Activated T-cell treated with anti-CD3 and anti-CD28 coated beads, Interleukin-2, amount 50 U/mL, for 24 hours (primary cell): ENCODE measurements at regions not wholly inside any gene's neighbourhood (a gene's known extent, or its start where the extent isn't known, plus 50 kb on each side); places are given as distances from the start of the nearest gene placed in this dataset.
"Not testable (repeated sequence)": the region's sequence is repeated elsewhere in the genome, so short reads cannot be mapped to it uniquely, and the experiment has no call there.

Experiments used
- DNase-seq: peaks from one replicate; pipeline ENCODE4 v3.0.0-alpha.2; 2020
- H3K27ac Mint-ChIP-seq: 2 replicates; pipeline ENCODE4 v1.8.0; 2020; ENCODE audit warnings: mild to moderate bottlenecking, mixed read lengths
- H3K27me3 Mint-ChIP-seq: 2 replicates; pipeline ENCODE4 v1.8.0; 2020; ENCODE audit warnings: mixed read lengths
- H3K36me3 Mint-ChIP-seq: 2 replicates; pipeline ENCODE4 v1.8.0; 2020; ENCODE audit warnings: low read depth, mixed read lengths
- H3K4me1 Mint-ChIP-seq: 2 replicates; pipeline ENCODE4 v1.8.0; 2020; ENCODE audit warnings: low read depth, mixed read lengths
- H3K4me3 Mint-ChIP-seq: 2 replicates; pipeline ENCODE4 v1.8.0; 2020; ENCODE audit warnings: mild to moderate bottlenecking, moderate library complexity, mixed read lengths
- H3K9me3 Mint-ChIP-seq: 2 replicates; pipeline ENCODE4 v1.8.0; 2020; ENCODE audit warnings: mixed read lengths

DNA sequence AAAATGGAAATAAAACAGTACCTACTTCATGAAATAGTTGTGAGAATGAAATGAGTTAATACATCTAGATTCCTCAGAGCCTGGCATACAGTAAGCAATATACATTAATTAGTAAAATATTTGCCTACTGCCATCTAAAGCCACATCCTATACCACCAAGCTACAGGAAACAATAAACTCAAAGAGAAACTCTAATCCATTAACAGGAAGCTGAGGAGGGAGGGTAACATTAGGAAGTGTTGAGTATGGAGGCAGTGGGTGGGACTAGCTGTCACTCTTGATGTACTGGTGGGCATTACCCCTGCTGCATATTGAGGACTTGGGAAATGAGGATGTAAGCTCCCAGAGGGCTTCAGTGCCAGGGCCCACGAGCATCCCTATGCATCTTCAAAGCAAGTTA lies 396.5 kb downstream of the TNS1 start:
- Mint-ChIP-seq H3K4me1 (peaks cover 28% of the 10 kb centered on the region), H3K4me3 (no peak overlapping the region), H3K27me3 (no peaks in the 10 kb centered on the region), H3K9me3 (no peaks in the 10 kb centered on the region), H3K36me3 (no peaks in the 10 kb centered on the region), H3K27ac (no peak overlapping the region)
- DNase-seq: no peak

DNA sequence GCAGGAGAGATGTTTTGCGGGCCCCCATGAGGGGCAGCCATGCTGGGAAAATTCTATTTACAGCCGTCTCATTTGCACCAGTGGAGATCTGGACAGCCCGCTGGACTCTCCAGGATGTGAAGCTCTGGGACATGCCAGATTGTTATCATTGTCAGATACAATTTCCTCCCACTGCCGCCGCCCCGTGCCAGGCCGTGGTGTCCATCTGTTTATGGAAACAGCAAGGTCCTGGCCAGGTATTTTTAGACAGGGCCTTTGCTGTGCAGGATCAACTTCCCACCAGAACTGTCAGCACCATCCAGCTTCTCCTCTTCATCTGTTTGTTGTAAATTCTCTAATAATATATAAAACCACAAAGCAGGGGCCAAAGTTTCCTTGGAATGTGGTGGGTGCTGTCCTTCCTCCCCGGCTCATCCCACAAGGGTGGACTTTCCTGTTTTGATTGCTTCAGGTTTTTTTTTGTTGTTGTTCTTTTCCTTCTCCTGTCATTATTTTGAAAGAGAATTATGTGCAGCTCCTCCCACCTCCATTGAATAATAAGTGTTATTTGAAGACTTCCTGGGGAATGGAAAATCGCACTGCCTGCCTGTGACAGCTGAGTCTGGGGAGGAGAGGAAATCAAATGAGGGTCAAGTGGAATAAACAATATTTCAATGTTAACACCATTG lies 398.1 kb downstream of the TNS1 start:
- H3K4me1 Mint-ChIP-seq: peaks cover 11% of the 10 kb centered on the region
- DNase-seq: no peak
- H3K4me3 Mint-ChIP-seq: no peak overlapping the region
- no peaks in the 10 kb centered on the region for H3K36me3 Mint-ChIP-seq
- H3K27ac Mint-ChIP-seq: no peak overlapping the region
- H3K27me3 Mint-ChIP-seq: no peaks in the 10 kb centered on the region
- no peaks in the 10 kb centered on the region for H3K9me3 Mint-ChIP-seq

DNA sequence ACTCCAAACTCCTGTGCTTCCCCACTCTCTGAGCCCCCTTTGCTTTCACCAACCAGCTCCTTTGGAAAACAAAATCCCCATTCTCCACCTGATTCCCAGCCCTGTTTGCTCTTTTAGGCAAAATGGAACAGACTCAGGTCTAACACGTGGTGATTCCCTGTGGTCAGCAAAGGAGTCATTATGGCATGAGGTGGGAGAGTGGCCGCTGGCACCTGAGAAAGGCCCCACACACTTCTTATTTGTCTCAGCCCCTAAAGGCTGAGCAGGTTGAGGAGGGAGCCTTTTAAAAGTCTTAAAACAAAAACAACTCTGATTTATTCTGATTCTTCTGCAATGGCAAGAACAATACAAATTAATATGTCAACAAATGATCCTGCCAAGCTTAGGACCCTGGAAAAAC lies 401.2 kb downstream of the TNS1 start:
- Mint-ChIP-seq H3K4me1 (peaks cover 5% of the 10 kb centered on the region), H3K27me3 (no peaks in the 10 kb centered on the region), H3K4me3 (no peak overlapping the region), H3K36me3 (no peaks in the 10 kb centered on the region), H3K27ac (no peak overlapping the region), H3K9me3 (no peaks in the 10 kb centered on the region)
- DNase-seq: no peak

DNA sequence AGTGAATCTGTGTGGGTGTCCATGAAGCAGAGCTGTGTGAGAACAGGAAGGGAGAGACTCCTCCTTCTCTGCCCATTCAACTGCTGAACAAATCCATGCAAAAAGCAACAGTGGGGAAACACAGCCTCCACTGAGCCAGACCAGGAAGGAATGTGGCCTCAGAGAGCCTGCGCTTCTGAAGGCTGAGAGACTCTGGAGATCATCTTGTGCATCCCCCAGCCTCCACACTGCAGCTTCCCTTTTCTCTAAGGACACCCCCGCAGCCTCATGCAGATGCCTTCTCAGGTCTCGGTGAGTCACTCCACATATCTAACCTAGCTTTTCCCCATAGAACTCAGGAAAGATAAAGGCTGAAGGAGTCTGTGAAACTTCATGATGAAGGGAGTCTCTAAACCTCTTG lies 402.9 kb downstream of the TNS1 start:
- Mint-ChIP-seq H3K4me1 (no peaks in the 10 kb centered on the region), H3K36me3 (no peaks in the 10 kb centered on the region), H3K27me3 (no peaks in the 10 kb centered on the region), H3K9me3 (no peaks in the 10 kb centered on the region), H3K27ac (no peak overlapping the region), H3K4me3 (no peak overlapping the region)
- DNase-seq: no peak

DNA sequence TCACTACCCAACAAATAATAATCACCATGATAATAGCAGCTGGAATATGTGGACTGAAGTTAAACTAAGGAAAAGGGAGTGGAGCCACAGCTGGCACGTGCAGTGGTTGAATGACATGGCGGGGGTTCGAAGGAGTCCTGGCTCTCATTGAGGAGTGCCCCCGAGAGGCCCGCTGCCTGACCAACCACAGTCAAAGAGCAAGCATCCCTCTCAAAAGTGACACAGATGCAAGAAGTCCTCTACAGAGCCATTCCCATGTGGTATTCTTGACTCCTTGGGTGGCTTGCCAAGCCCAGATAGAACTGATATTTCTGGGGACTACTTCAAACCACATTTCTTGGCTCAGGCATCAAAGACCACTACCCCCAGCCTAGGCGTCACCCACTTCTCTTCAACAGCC lies 405.1 kb downstream of the TNS1 start:
- Mint-ChIP-seq H3K36me3 (no peaks in the 10 kb centered on the region), H3K27me3 (no peaks in the 10 kb centered on the region), H3K9me3 (no peaks in the 10 kb centered on the region), H3K27ac (no peak overlapping the region), H3K4me1 (peaks cover 6% of the 10 kb centered on the region), H3K4me3 (no peak overlapping the region)
- DNase-seq: no peak

DNA sequence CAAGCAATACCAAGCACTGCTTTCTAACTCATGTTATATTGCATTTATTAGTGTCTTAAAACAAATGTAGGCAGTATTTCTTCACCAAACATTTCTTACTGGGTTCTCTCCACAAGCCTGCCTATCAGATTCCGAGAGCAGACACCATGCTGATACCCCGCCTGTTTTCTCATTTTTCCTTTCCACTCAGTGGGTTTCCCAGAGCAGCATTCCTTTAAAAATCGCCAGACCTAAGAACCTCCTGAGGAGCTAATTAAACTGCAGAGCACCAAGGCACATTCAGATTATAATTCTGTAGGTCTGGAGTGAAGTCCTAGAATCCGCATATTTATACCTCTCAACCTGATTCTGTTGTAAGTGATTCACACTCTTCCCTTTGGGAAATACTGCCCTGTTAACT lies 405.6 kb downstream of the TNS1 start:
- H3K27ac Mint-ChIP-seq: no peak overlapping the region
- no peaks in the 10 kb centered on the region for H3K36me3 Mint-ChIP-seq
- H3K27me3 Mint-ChIP-seq: no peaks in the 10 kb centered on the region
- H3K4me1 Mint-ChIP-seq: peaks cover 6% of the 10 kb centered on the region
- no peaks in the 10 kb centered on the region for H3K9me3 Mint-ChIP-seq
- no peak overlapping the region for H3K4me3 Mint-ChIP-seq
- no peak for DNase-seq

DNA sequence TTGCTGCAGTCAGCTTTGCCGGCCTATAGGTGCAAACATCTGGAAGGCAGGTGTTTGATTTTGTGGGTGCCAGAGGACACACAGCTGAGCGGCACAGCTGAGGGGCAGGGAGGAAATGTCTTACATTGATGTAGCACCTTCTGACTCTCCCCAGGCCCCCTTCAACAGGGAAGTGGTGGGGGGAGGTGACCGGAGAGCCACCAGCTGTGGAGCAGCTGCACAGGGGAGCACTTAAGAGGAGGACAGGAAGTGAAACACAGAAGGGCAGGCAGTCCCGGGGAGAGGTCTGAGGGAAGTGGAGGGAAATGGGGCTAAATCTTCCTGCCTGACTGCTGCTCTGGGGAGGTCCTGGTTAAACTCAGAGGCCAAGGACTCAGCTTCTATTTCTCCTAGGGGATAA lies 409.1 kb downstream of the TNS1 start:
- Mint-ChIP-seq H3K4me3 (no peak overlapping the region), H3K9me3 (no peaks in the 10 kb centered on the region), H3K36me3 (no peaks in the 10 kb centered on the region), H3K4me1 (peaks cover 6% of the 10 kb centered on the region), H3K27me3 (no peaks in the 10 kb centered on the region), H3K27ac (no peak overlapping the region)
- no peak for DNase-seq

DNA sequence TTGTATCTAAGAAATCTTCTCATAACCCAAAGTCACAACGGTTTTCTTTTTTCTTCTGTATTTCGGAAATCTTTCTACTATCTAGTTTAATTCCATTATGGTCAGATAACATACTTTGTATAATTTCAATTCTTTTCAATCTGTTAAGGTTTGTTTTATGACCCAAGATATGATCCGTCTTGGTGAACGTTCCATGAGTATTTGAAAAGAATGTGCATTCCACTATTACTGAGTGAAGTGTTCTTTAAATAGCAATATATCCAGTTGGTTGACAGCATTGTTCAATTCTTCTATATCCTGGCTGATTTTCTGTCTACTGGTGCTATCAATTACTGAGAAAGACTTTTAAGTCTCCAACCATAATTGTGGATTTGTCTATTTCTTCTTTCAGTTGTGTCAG lies 414.5 kb downstream of the TNS1 start:
- Mint-ChIP-seq H3K27me3 (no peaks in the 10 kb centered on the region), H3K9me3 (no peaks in the 10 kb centered on the region), H3K4me1 (no peaks in the 10 kb centered on the region), H3K36me3 (no peaks in the 10 kb centered on the region), H3K27ac (no peak overlapping the region), H3K4me3 (no peak overlapping the region)
- no peak for DNase-seq

DNA sequence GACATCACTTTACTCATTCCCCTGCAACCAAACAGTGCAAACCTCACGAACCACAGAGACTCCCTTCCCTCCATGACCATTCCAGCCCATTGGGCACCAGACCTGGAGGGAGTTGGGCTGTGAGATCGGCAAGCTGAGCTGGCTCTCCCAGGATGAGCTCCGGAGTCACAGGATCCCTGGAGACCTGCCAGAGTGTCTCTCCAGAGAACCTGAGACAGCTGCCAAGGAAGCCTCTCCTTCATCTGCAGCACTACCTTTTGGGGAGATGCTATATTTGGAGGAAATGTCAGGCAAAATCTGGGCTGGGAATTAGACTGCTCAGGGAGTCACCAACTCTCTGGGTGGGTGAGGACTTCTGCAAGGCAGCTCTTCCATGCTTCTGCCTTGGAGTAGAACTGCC lies 417.4 kb downstream of the TNS1 start:
- no peaks in the 10 kb centered on the region for H3K4me1 Mint-ChIP-seq
- no peak overlapping the region for H3K27ac Mint-ChIP-seq
- H3K27me3 Mint-ChIP-seq: no peaks in the 10 kb centered on the region
- no peaks in the 10 kb centered on the region for H3K9me3 Mint-ChIP-seq
- H3K4me3 Mint-ChIP-seq: no peak overlapping the region
- DNase-seq: no peak
- H3K36me3 Mint-ChIP-seq: no peaks in the 10 kb centered on the region

DNA sequence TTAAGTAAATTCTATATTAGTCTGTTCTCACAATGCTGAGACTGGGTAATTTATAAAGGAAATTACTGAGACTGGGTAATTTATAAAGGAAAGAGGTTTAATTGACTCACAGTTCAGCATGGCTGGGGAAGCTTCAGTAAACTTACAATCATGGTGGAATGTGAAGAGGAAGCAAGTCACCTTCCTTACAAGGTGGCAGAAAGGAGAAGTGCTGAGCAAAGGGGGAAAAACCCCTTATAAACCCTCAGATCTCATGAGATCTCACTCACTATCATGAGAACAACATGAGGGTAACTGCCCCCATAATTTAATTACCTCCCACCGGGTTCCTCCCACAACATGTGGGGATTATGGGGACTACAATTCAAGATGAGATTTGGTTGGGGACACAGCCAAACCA lies 422.4 kb downstream of the TNS1 start:
- not testable (repeated sequence) for H3K4me3 Mint-ChIP-seq, H3K27ac Mint-ChIP-seq, DNase-seq, H3K9me3 Mint-ChIP-seq, H3K27me3 Mint-ChIP-seq, H3K4me1 Mint-ChIP-seq, H3K36me3 Mint-ChIP-seq

DNA sequence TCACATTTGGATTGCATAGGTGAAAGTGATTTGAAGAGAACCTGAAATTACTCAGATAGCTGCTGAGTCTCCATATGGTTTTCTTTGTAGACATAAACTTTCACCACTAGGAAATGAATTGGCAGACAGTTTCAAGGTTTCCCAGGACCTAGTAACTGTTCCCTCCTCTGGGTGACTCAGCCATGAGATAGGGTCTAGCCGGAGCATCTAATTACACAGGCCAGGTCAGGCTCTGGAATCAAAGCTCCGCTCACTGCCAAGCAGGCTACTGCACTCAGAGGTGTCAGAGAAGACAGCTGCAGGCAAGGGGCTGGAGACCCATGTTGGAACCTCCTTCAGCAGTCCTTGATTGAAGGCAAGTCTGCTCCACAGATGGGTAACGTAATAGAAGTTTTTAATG lies 429.2 kb downstream of the TNS1 start:
- Mint-ChIP-seq H3K36me3 (no peaks in the 10 kb centered on the region), H3K9me3 (no peaks in the 10 kb centered on the region), H3K4me1 (no peaks in the 10 kb centered on the region), H3K27me3 (no peaks in the 10 kb centered on the region), H3K27ac (no peak overlapping the region), H3K4me3 (no peak overlapping the region)
- DNase-seq: no peak

DNA sequence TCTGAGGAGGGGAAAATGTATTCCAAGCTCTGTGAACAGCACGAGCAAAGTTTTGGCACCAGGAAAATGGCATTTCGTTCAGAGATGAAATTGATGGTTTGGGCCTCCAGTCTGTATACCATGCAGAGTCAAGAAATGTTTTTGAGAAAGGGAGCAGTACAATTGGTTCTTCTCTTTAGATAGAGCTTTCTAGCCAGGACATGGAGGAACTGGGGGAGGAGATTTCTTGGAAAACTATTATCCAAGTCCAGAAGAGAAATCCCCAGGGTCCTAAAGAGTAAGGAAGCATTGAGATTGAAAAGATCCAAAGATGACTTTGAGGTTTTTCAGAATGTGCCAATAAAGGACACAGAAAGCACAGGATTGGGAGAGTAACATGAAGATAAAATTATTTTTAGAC lies 432.4 kb downstream of the TNS1 start:
- no peak for DNase-seq
- no peaks in the 10 kb centered on the region for H3K4me1 Mint-ChIP-seq
- no peaks in the 10 kb centered on the region for H3K9me3 Mint-ChIP-seq
- H3K4me3 Mint-ChIP-seq: no peak overlapping the region
- peaks cover under 1% of the 10 kb centered on the region for H3K36me3 Mint-ChIP-seq
- no peak overlapping the region for H3K27ac Mint-ChIP-seq
- H3K27me3 Mint-ChIP-seq: no peaks in the 10 kb centered on the region

DNA sequence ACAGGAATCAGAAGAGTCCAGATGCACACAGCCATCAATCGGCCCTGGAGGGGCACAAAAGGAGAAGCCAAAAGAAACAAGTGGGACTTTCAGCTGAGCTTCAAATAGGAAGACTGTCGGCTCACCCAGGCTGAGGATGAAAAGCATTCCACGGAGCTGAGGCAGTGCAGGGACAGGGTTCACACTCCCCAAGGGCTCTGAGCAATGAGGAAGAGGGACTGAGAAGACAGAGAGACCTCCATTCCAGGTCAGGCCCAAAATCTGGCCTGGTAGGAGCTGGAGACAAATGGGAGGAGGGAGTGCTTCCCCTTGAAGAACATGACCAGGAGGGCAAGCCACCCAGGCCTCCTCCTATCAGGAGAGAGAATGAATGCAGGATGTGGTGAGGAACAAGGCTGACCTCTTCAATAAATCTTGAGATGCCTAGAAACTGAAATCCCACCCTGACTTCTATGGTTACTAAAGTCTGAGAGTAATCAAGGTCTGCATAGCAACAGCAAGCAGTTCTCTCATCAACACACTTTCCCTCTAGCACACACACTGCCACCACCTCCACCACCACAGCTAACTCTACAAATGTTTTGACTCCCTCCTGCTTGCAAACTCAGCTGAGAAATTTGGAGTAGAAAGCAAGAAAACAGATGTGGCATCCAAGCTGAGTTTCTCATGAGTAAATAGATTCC lies 434.4 kb downstream of the TNS1 start:
- H3K9me3 Mint-ChIP-seq: no peaks in the 10 kb centered on the region
- H3K27ac Mint-ChIP-seq: no peak overlapping the region
- no peaks in the 10 kb centered on the region for H3K27me3 Mint-ChIP-seq
- H3K4me1 Mint-ChIP-seq: no peaks in the 10 kb centered on the region
- DNase-seq: no peak
- peaks cover 9% of the 10 kb centered on the region for H3K36me3 Mint-ChIP-seq
- H3K4me3 Mint-ChIP-seq: no peak overlapping the region

DNA sequence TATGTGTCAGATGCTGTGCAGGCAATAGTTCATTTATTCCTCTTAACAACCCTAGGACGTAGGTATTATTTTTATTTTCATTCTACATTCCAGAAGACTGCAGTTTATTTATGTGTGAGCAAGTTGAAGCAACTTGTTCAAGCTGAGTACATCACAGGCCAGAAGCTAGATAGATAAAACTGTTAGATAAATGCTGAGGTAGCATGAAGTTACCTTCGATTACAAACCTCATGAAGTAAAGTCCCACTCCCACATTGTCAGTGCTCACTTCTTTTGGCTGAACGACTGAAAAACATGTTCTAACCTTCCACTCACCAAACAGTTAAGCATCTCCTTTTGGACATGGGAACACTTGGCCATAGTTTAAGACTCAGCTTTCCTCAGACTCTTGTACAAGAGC lies 439.2 kb downstream of the TNS1 start:
- peaks cover 16% of the 10 kb centered on the region for H3K36me3 Mint-ChIP-seq
- H3K9me3 Mint-ChIP-seq: peaks cover 18% of the 10 kb centered on the region
- DNase-seq: no peak
- no peak overlapping the region for H3K27ac Mint-ChIP-seq
- no peaks in the 10 kb centered on the region for H3K4me1 Mint-ChIP-seq
- no peak overlapping the region for H3K4me3 Mint-ChIP-seq
- H3K27me3 Mint-ChIP-seq: no peaks in the 10 kb centered on the region

DNA sequence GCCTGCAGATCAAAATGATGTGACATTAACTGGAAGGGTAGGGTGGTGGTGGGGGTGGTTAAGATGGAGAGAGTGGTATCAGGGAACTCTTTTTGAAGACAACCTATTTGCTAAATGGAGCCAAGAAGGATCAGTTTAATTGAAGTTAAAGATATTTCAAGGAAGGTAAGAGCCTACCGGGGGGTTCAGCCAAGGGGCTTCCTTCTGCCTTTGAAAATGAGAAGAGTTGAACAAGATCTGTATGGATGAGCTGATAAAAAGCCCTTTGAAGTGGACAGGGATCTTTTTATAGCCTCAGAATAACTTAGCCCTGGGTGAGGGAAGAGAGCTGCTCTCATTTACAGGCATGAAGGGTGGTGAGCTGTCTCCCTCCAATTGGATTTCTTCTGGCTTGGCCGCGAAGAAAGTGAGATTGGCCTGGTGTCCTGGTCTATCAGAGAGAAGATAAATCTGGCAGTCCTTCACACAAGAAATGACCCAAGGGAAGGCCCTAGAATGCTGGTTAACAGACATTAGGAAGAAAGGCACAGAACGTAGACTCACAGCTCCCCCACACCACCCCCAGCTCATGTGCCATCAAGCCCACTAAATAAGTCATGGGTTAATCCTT lies 439.8 kb downstream of the TNS1 start:
- Mint-ChIP-seq H3K4me1 (no peaks in the 10 kb centered on the region), H3K9me3 (peaks cover 18% of the 10 kb centered on the region), H3K4me3 (no peak overlapping the region), H3K27ac (no peak overlapping the region), H3K36me3 (peaks cover 16% of the 10 kb centered on the region), H3K27me3 (no peaks in the 10 kb centered on the region)
- DNase-seq: no peak
